GM21447 (cell line): ENCODE measurements at regions not wholly inside any gene's neighbourhood (a gene's known extent, or its start where the extent isn't known, plus 50 kb on each side); places are given as distances from the start of the nearest gene placed in this dataset.
"Not testable (repeated sequence)": the region's sequence is repeated elsewhere in the genome, so short reads cannot be mapped to it uniquely, and the experiment has no call there.

Experiments used
- ATAC-seq: cut with Tn5 transposase; IDR thresholded peaks from one replicate; pipeline ENCODE4 v1.9.1; 2021; ENCODE audit not compliant: unreplicated experiment

DNA sequence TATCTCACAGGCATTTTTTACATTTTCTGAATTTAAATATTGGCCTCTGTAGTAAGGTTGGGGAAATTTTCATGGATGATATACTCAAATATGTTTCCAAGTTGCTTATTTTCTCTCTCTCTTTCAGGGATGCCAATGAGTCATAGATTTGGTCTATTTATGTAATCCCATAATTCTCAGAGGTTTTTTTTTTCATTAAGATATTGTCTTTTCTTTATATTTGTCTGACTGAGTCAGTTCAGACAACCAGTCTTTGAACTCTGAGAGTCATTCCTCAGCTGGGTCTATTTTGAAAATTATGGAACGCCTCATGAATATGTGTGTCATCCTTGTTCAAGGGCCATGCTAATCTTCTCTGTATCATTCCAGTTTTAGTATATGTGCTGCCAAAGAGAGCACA, 223.2 kb downstream of the PCSK1 start:
- ATAC-seq, result no peak

GRCh38 chr5:96207420-96207819, 225.6 kb downstream of the PCSK1 start:
- ATAC-seq, result no peak

DNA sequence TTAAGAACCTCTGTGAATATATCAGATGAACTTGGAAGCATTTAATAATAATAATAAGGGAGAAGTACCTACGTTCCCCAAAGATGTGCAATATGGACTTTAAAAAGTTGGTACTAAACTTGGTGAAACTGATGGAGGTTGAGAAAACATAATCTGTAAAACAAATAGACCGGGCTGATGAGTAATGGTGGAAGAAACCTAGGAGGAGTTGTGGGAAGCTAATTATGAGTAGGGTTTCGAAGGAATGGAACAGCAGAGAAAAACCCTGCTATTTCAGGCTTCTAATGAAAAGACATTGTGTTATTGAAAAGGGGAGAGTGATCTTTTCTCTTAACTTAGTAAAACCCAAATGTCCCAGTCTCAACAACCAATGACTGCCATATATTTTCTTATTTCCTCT, 229.3 kb downstream of the PCSK1 start:
- no peak for ATAC-seq

DNA sequence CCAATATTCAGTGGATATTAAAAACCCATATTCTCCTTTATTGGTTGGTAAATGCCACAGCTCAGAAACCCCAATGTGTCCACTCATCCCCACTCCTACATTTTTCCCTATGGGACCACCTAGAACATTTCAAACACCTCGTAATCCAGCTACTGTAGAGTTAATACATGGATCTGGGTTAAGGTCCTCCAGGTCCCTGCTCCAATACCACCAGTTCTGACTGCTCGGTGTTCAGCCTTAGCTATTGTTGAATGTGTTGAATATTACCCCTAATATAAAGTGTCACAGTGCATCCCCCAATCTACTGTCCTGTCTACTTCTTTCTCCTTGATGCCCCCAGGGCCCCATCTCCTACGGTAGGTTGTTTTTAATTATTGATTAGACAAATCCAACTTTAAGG, 231.5 kb downstream of the PCSK1 start:
- no peak for ATAC-seq

- ATAC-seq, result no peak
These were observed 232.4 kb downstream of the PCSK1 start for GRCh38 chr5:96200641-96201040.

DNA sequence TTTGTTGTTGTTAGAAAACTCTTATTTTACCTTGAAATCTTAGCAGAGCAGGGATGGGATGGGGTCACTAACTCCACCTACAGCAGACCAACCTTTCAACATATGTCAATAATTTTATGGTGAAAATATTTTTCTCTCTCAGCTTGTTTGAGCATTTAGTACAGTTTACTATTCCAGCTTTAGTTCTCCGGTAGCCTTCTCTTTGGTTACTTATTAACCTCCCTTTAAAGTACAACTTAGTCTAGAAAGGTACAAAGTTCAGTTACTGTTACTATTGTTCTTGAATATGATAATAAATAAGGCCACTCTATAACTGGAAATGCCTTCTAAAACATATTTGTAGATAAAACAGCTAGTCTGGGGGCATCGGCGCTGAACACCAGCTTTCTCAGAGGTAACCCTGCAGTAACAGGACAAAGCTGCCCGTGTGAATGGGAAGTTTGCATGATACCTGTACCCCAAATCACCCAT, 233.3 kb downstream of the PCSK1 start:
- ATAC-seq, result no peak

DNA sequence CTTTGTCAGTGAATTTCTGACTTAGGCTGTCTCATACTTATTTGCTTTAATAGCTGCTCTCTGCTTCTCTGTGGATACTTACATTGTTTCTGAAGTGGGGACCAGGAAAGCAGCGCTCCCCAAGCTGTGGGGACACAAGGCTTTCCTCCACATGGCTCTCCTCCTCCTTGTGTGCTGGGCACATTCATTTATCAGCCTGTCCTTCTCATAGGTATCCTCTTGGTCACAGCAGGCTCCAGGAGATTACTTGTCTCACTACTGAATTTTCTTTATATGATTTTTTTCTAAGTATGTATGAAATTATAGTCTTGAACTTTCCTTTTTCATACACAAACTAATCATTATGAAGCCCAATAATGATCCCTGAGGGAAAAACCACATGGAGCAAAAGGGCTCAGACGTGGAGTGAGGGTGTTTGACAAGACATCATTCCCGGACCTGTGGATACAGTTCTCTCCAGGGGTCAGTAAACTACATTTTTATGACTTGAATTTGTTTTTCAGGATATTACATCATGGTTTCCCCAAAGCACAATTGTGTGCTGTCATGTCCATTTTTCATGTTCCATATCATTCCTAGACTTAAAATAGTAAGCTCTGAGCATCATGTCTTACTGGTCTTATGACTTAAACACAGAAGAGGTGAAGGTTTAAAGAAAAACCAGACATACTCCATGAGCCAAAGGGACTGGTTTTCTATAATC, 234.5 kb downstream of the PCSK1 start:
- ATAC-seq, result no peak

- not testable (repeated sequence) for ATAC-seq
These were observed 235.3 kb downstream of the PCSK1 start for GRCh38 chr5:96197767-96198166.

DNA sequence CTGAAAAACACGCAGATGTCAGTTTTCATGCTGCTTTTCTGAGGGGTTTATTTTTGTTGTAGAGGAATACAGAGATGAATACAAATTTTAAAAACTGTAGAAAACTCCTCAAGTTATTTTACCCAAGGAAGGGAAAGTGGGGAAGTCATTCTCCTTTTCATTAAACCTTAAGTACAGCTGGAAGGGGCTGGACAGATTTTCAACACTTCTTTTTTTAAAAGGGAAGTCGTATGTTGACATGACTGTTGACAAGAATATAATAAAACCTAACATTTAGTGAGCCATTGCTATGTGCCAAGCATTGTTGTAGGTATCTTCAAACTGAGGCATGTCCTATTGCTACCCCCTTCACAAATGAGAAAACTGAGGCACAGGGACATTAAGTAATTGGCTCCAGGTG, 235.7 kb upstream of the ELL2 start:
- no peak for ATAC-seq

DNA sequence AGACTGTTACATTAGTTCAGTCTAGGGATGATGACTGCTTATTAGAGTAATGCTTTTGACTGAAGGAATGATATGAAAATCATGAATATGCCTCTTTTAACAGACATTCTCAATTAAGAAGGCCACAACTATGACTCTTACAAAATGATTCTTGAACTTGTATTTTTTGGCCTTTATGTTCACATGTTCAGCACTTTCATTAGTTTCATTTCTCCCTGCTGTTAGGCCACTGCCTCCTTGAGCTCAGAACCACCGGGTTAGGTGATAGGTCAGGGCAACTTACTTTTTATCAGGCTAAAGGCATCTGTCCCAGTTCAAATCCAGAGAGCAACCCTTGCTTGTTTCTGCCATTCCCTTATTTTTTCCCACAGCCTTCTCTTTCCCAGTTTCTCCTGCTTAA, 235.2 kb upstream of the ELL2 start:
- ATAC-seq, result no peak

DNA sequence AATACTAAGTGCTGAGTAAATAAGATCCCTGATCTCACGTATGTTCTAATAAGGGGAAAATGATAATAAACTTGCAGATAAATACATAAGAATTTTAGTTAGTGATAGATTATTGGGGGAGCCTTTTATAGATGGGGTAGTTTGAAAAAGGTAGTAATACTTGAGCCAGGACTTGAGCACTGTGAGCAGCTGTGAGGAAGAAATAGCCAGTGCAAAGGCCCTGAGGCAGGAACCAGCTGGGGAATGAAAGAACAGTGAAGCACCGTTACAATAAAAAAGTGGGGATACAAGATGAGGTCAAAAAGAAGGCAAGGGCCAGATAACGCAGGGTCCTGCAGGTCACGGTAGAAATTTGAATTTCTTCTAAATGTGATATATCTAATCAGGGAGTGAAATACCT, 234.8 kb upstream of the ELL2 start:
- no peak for ATAC-seq

GRCh38 chr5:96195123-96195522, 233.5 kb upstream of the ELL2 start:
- ATAC-seq, result no peak

- no peak for ATAC-seq
These were observed 232.9 kb upstream of the ELL2 start for GRCh38 chr5:96194593-96194992.

- ATAC-seq, result no peak
These were observed 232.3 kb upstream of the ELL2 start for GRCh38 chr5:96193946-96194345.

- ATAC-seq, result no peak
These were observed 228.3 kb upstream of the ELL2 start for GRCh38 chr5:96189987-96190386.

GRCh38 chr5:96189028-96189826, 227.6 kb upstream of the ELL2 start:
- no peak for ATAC-seq

DNA sequence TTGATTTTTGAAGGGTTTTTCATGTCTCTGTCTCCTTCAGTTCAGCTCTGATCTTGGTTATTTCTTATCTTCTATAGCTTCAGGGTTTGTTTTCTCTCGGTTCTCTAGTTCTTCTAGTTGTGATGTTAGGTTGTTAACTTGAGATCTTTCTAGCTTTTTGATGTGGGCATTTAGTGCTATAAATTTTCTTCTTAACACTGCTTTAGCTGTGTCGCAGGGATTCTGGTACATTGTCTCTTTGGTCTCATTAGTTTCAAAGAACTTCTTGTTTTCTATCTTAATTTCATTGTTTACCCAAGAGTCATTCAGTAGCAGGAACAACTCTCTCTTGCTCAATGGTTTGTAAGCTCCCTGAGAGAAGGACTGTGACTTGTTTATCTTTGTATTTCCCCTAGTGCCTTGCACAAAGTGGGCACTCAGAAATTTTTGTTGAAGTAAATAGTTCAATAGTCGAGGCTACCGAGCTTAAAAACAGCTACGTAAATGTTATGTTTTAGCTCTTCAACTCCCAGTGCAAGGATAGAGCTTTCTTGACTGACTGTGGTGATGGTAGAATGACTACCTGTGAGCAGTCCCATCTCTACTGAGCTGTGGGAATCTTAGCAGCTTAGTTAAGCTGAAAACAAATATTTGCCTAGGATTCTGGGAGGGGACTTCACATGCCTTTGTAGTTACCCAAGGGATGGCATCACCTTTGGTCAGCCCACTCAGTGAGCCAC, 225.8 kb upstream of the ELL2 start:
- ATAC-seq, result no peak

DNA sequence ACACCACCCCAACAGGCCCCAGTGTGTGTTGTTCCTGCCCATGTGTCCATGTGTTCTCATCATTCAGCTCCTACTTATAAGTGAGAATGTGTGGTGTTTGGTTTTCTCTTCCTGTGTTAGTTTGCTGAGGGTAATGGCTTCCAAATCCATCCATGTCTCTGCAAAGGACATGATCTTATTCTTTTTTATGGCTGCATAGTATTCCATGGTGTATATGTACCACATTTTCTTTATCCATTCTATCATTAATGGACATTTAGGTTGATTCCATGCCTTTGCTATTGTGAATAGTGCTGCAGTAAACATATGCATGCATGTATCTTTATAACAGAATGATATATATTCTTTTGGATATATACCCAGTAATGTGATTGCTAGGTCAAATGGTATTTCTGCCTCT, 222.9 kb upstream of the ELL2 start:
- ATAC-seq, result not testable (repeated sequence)

- ATAC-seq, result no peak
These were observed 219.2 kb upstream of the ELL2 start for GRCh38 chr5:96180684-96181435.

DNA sequence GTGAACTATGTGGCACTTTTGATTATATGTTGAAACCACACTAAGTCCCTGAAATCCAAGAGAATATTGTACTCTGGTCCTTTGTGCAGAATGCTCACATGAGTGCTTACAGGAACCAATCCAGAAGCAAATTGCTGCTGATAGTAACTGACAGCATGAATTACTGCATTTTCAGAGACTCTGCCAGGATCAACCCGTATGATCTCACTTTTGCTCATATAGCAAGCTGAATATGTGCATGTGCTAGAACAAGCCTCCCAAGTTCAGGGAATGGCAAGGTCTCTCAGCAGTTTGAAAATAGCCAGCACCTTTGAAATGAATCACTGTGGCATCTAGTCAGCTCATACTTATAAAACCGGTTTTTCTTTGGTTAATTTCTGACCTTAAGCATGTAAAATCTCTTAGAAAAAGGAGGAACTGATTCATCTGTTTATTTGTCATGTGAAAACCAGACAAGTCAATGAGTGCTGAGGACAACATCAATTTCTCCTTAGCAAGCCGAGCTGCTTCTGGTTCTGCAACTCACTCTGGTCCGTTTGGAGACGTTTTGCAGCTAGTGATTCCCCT, 215.7 kb upstream of the ELL2 start:
- peak; percentile 79 for ATAC-seq

DNA sequence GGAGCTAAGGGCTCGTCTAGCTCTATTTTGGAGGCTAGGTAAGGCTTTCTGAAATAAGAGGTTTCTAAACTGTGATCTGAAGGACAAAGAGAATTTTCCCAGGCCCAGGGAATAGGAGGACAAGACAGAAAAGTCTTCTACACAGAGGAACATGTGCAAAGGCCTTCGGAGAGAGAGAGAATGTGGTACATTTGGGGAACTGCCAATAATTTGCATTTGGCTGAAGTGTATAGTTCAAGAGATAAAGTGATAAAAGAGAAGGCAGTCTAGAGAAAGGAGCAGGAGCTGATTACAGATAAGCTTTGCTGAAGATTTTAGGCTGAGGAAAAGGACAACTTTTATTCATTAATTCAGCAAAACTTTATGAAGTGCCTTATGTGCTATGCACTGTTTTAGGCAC, 214.4 kb upstream of the ELL2 start:
- ATAC-seq, result no peak
